SK-MEL-5 (cell line): ENCODE measurements at regions not wholly inside any gene's neighbourhood (a gene's known extent, or its start where the extent isn't known, plus 50 kb on each side); places are given as distances from the start of the nearest gene placed in this dataset.
A peak's percentile ranks its signal among the peaks of the same experiment; 100 is the strongest.
"Not testable (repeated sequence)": the region's sequence is repeated elsewhere in the genome, so short reads cannot be mapped to it uniquely, and the experiment has no call there.

Experiments used
- DNase-seq: peaks from one replicate; pipeline ENCODE4 v3.0.0-alpha.2; 2016; ENCODE audit warnings: low read depth, low spot score
- in situ Hi-C: cut with HindIII; loops from 2 replicates; pipeline ENCODE4 v1.10.0; 2016; ENCODE audit warnings: low sequenced_read_pairs, high pct_unique_total_duplicates, low pct_unique_long_range_greater_than_20kb

DNA sequence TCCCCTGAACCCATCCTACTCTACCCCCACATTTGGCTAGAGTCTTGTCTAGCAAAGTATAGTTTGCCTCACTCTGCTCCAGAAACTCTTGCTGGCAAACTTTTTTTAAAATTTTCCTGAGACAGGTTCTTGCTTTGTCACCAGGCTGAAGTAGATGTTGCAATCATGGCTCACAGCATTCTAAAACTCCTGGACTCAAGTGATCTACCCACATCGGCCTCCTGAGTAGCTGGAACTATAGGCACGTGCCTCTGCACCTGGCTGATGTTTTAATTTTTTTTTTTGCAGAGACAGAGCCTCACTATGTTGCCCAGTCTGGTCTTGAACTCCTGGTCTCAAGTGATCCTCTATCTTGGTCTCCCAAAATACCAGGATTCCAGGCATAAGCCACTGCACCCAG lies 175.8 kb upstream of the FBXL17 start:
- no peak for DNase-seq
- in situ Hi-C loops, result no loop called here

DNA sequence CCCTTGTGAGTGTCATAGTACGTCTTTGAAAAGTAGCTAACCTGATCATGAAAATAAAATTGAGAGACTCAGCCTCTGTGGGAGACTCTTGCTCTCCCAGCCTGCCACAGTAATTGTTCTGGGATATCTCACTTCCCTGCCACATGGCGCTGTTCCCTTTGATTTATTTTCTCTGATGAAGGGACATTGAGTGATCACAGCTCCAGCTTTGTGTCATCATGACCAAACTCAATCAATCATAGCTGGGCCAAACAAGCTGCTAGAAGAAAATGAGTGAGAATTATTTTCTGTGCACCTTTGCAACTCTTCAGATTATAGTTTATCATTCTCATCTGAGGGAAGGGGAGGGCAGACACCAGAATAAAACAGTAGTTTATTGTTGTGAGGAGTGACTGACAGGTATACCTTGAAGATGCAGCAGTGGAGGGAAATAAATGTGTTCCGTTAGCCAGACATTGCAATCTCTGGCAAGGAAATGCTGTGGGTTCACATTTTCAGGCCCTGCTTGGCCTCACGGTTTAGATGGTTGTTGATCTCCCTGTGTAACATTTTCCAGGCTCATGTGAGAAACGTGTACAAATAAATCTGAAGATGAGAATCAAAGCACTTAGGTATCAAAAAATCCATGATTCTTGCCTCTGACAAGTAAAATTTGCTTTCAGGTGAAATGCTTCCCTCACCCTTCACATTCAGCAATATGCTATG lies 174.7 kb upstream of the FBXL17 start:
- no peak for DNase-seq
- in situ Hi-C loops, result no loop called here

DNA sequence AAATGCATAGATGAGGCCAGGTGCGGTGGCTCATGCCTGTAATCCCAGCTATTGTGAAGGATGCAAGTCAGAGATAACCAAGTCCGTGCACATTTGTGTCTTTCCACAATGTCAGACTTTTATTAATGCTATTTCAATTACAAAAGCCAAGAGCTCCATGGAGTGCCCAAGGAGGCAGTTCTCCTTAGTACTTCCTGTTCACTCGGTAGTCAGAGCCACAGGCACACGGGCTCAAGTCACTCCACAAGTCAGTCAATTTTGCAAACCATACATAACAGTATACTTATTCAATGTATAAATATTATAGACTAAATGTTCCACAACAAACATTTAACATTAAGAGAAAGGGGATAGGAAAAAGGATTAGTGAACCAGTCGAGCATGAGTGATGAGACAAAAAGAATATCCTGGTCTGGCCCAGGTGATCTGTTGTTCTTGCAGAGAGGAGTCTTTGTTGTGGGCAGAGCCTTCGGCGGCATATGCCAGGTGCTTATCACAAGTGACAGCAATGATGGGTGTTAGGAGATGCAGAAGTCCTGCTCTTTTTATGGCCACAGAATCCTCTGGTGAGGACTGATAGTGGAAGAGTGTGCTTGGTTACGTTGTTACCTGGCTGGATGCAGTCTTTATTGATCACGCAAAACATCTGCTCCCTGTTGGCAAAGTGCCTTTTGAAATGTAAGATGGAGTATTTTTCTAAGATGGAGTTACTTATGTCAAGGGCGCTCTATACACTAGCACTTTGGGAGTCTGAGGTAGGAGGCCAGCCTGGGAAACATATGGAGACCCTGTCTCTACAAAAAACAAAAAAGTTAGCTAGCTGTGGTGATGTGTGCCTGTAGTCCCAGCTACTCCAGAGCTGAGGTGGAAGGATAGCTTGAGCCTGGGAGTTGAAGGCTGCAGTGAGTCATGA lies 167.0 kb upstream of the FBXL17 start:
- DNase-seq, result no peak
- in situ Hi-C loops, result no loop called here

DNA sequence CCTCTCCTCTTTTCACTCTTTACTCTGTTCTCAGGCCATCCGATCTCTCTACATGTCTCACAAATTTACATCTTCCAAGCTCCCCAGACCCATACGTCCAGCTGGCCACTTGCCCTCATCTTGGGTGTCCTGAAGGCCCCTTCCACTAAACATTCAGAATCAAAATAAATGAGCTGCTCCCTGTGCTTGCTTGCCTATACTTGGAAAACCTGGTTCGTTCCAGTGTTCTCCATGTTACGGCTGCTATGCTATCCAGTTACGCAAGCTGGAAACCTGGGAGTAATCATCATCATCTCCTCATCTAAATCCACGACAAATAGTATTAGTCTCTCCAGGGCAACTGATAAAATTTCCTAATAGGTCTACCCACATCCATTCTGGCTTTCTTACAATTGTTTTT lies 165.0 kb upstream of the FBXL17 start:
- in situ Hi-C loops, result no loop called here
- no peak for DNase-seq

DNA sequence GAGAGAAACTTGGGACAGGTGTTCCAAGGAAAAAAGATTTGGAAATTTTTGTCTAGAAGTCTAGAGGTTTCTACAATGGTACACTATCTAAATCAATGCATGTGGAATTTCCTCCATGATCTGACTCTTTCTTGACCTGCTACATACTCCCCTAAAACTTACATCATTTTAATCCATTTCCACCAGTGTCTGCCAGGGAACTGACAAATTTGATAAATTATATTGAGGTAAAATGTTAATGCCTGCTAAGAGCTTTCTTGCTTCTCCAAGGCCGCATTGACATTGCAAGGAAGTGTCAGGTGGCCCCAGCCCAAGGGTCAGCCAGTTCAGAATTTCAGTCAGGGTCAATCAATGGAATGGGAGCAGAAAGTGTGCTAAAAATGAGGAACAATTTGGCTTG lies 163.4 kb upstream of the FBXL17 start:
- in situ Hi-C loops, result no loop called here

DNA sequence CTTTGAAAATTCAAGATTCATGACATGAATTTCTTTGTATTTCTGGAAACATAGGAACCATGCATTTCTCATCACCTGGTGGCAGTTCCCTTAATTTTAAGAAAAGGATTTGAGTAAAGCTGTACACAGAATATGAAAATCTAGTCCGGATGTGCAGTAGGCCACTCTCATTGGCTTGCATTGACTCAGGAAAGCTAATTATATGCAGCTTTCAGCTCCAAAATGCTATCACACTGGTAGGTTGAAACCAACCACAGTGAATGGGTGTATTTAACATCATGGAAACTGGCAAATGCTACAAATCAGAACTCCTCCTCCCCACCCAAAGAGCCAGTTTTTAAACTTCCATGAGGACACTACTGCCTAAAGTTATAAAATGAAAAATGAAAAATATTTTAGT lies 161.6 kb upstream of the FBXL17 start:
- in situ Hi-C loops, result no loop called here
- DNase-seq, result no peak

More for the DNA sequence above, 163.4 kb upstream of the FBXL17 start:
- no peak for DNase-seq

DNA sequence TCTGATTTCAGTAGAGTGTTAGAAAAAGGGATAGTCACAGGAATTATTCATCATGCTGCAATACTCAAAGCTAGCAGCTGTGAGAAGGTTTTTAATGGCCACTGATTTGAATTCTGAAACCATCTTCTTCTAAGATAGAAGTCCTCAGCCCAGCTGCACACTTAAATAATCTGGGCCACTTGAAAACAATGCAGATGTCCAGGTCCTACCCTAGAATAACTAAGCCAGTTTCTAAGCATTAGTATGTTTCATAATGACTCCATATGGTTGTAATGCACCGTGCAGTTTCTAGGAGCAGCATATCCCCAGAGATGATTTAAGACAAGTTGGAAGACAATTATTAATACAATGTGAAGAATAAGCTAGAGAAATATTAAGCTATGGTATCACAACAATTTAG lies 159.9 kb upstream of the FBXL17 start:
- no peak for DNase-seq
- in situ Hi-C loops, result no loop called here

DNA sequence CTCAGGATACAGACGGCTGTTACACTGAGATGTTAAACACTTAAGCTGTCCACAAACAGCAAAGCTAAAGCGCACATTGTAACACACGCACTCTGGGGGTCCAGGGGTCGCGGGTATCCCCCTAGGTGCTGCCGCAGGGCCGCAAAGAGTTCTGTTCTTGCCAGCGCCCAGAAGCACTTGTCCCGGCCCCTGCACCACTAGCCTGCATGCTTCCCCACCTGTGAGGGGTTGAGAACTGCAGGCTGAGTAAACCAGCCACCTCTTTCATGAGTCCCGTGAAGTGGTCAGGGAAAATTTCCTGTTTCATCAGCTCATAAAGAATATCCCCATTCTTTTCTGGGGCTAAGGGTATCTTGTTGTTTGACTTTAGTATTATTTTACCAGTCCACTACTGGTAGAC lies 154.4 kb upstream of the FBXL17 start:
- no peak for DNase-seq
- in situ Hi-C loops, result no loop called here

DNA sequence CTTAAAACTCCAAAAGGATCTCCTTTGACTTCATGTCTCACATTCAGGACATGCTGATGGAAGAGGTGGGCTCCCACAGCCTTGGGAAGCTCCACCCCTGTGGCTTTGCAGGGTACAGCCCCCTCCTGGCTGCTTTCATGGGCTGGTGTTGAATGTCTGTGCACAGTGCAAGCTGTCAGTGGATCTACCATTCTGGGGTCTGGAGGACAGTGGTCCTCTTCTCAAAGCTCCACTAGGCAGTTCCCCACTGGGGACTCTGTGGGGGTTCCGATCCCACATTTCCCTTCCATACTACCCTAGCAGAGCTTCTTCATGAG lies 150.2 kb upstream of the FBXL17 start:
- in situ Hi-C loops, DNase-seq: not testable (repeated sequence)

DNA sequence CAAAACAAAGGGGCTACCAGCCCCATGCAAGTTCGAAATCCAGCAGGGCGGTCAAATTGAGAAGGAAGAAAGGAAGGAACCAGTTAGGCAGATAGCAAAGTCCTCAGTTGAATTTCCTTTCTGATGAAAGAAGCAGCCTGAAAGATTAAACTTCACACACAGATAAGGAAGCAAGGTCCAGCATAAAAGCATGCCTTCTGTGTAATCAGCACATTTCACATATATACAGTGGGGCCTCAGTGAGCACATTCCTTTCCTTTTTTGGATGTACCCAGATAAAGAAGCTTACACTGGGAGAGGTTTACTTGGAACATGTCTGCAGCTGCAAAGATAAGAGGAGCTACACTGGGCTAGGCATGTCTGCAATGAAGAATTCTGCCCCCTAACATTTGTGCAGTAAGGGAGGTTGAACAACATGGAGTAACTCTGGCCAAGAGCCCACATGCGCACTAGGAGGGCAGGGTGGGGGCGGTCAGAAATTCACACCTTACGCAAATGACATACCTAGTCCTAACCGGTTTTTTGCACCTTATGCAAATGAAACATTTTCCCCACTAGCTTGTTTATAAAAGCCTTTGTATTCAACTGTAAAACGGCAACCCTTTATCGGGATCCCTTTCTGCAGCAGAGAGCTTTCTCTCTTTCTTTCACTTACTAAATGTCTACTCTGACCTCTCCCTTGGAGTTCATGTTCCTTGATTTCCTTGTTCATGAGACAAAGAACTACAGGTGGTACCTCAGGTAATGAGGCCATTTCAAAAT lies 149.7 kb upstream of the FBXL17 start:
- in situ Hi-C loops, result no loop called here
- no peak for DNase-seq

DNA sequence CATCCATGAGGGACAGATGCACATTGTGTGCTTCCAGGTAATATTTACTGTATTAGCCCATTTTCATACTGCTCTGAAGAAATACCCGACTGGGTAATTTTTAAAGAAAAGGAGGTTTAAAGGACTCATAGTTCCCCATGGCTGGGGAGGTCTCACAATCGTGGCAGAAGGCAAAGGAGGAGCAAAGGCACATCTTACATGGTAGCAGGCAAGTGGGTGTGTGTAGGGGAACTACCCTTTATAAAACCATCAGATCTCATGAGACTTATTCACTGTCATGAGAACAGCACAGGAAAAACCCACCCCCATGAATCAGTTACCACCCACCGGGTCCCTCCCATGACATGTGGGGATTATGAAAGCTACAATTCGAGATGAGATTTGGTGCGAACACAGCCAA lies 148.8 kb upstream of the FBXL17 start:
- in situ Hi-C loops, result no loop called here
- DNase-seq, result no peak

DNA sequence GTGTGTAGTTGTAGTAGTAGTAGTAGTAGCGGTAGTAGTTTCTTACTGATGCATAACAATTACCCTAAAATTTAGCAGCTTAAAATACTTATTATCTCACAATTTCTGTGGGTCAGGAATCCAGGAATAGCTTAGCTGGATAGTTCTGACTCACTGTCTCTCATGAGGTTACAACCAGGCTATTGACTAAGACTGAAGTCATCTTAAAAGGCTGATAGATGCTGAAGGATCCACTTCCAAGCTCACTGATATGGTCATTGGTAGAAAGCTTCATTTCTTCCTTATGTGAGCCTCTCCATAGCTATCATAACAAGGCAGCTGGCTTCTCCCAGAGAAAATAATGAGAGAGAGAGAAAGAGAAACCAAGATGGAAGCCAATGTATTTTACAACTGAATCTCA lies 147.5 kb upstream of the FBXL17 start:
- no peak for DNase-seq
- in situ Hi-C loops, result no loop called here

DNA sequence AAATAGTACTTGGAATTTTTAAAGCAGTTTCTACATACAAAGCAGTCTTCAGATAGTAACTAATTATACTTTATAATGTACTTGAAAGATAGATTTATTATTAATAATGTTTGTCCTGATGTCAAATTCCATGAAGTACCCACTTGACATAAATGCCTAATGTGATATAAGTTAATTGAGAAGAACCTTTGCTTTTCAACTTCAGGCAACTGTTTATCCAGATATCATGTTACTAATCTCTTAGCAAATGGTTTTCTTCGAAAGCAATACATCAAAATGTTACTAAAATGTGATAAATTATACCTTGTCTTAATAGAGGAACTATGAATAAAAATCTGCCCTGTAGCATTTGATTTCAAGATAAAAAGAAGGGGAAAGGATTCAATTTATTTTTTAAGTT lies 146.8 kb upstream of the FBXL17 start:
- no peak for DNase-seq
- in situ Hi-C loops, result no loop called here

DNA sequence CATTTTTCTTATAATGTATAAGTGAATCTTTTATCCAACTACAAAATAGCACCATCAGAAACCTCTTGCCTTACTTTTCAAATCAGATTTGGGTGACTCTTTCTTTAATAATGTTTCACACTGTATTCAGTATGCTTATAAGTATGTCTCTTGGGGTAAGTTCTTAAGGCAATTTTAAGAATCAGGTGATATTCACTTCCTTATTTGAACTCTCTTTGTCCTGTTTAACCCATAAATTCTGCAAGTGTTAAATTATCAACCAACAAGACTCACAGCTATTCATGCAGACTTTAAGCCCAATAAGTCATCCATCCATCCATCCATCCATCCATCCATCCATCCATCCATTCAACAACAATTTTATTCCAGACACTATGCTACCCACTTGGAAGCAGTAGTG lies 142.7 kb upstream of the FBXL17 start:
- in situ Hi-C loops, result no loop called here
- no peak for DNase-seq

DNA sequence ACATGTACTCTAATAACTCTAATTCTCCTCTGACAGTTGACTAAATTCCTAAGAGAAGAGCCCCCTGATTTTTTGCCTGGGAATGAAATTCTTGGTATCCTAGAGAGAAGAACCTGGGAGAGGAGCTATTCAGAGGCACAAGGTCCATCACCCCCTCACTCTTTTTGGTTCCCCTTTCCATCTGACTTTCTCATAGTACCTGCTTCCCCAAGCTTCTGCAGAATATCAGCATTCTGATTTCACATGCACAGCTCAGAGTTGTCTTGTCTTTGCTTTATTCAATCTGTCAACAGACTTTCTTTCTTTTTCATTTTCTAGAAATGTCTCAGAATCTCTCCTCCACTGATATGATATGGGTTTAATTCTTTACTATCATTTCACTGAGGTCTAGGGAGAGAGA lies 141.5 kb upstream of the FBXL17 start:
- no peak for DNase-seq
- in situ Hi-C loops, result no loop called here

DNA sequence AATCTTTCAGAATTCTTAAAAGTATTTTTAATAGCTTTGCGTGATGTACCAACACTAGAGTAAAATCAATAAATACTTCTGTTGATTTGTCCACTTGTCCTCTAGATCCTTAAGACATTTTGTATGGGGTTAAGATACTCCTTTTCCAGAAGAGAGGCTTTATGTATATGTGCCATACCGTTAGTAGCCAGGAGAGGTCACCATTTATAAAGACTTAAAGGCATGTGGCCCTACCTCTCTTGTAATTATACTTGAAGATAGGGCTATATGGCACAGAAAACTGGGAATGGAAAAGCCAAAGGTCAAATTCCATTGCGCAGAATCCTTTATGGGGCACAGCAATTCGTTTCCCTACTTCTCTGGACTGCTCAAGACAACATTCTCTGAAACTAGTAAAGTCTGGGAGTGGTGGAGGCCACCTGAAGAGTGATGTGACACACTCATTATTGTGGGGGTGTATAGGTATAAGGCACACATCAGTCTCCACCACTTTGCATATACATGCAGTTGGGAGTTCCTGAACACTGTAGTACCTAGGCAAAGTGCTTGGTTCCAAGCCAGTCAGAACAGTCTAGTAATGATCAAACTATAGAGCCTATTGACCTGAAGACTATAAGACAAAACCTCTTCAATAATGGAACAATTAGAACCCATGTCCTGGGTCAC lies 140.1 kb upstream of the FBXL17 start:
- peak; percentile 80 for DNase-seq
- in situ Hi-C loops, result no loop called here

DNA sequence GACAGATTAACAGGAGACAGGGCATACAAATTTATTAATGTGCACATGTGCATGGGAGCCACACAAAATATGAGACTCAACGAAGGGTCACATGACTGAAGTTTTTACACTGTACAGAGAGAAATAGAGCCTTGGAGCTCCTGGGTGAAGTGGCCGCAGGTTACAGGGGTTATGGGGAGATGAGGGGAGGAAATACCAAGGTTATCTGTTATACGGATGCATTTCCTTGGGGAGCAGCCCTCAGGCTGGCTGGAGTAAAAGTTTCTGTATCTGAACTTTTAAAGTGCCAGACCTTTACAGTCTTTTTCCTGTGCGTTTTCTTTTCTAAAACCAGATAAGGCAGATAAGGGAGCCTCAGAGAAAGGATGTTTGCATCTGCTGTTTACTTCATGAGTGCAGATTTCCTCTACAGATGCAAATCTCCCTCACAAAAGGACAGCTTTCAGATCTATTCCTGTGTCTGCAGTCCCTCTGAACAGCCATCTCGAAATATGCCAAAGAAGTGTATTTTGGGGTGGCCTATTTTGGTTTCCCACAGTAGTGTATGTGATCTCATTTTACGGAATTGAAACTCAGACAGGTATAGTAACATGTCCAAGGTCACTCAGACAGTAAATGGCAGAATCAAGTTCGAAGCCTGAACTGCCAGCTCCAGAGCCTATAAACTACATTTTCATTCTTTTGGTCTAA lies 139.3 kb upstream of the FBXL17 start:
- DNase-seq, result no peak
- in situ Hi-C loops, result no loop called here

DNA sequence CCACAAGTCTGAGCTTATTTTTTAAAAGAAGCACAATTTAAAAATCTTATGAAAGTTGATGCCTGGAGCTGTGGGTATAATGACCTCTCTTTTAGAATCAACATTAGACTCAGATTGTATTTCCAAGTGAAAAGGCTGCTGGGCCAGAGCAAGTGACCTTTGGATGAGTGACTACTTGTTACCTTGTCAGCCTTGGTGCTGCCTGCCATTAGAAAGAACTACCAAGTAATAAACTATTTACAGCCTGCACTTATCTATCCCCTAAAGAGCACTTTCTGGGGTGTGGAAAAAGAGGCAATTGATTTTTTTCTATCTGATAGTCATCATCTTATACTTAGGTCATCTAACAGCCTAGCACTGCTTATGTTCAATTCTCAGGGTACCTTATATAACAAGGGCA lies 134.9 kb upstream of the FBXL17 start:
- DNase-seq, result no peak
- in situ Hi-C loops, result no loop called here
